NCI-H526 (cell line): ENCODE measurements at regions not wholly inside any gene's neighbourhood (a gene's known extent, or its start where the extent isn't known, plus 50 kb on each side); places are given as distances from the start of the nearest gene placed in this dataset.

Source experiments
- DNase-seq, 2 experiments: peaks; one replicate each; lab custom pipeline; 2025; lab: John Stamatoyannopoulos, UW

GRCh38 chr1:195828325-195828724, 779.9 kb downstream of the KCNT2 start:
- DNase-seq: no peak

DNA sequence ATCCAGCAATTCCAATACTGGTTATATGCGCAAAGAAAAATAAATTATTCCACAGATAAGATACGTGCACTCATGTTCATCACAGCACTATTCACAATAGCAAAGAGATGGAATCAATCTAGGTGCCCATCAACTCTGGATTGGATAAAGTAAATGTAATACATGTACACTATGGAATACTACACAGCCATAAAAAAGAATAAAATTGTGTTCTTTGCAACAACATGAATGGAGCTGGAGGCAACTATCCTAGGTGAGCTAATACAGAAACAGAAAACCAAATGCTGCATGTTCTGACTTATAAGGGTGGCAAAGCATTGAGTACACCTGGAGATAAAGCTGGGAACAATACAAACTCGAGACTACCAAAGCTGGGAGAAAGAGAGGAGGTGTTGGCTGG, 787.3 kb downstream of the KCNT2 start:
- no peak for DNase-seq

DNA sequence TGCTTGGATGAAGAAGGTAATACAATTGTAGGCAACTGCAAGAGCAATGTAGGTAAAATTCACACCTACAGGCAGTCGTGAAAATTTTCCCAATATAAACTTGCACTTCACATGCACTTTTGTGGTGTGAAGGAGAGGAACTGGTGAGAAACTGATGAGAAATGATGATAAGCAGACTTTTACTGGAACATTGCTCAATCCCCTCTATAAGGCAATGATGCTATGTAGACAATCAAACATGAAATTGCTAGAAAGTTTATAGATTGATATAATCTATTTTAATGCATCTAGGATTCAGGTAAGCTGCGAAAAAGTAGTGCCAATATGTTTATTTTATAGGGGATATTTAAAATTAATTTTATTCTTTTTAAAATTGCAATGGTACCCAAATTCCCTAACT, 802.2 kb downstream of the KCNT2 start:
- no peak for DNase-seq

DNA sequence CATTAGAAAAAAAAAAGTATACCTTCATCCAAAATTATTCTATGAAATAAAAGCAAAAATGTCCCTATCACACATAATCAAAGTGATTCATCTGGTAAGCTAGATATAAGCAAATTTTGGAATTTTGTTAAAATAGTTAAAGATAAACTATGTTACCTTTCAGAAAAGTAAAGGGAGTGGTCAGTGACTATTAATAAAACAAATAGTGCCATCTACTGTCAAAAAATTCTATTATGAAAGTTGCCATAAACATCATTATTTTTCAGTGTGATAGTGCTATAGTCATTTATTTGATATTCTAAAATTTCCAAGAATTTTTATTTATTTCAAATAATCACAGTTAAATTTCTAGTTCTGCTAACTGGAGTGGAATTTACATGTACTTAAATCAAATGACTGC, 803.7 kb downstream of the KCNT2 start:
- DNase-seq: no peak

- DNase-seq: no peak
Observed at GRCh38 chr1:195799016-195799415, 809.2 kb downstream of the KCNT2 start.

- DNase-seq: no peak
Observed at GRCh38 chr1:195794225-195794624, 814.0 kb downstream of the KCNT2 start.

DNA sequence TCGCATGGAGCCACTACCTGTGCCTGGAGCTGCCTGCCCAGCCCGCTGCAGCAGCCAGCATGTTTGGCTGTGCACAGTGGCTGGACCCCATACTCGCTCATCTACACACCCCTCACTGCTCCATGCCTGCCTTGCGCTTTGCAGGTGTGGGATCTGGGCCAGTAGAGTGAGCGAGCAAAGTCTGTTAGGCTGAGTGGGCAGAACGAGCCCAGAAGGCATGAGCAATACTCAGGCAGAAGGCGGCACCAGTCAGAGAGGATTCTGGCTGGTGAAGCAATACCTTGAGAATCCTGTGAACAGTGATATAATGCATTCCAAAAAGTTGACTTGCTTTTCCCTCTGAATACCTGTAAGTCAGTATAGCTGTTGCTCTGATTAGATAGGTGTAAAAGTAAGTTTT, 816.4 kb downstream of the KCNT2 start:
- no peak for DNase-seq

GRCh38 chr1:195790514-195791168, 817.6 kb downstream of the KCNT2 start:
- no peak for DNase-seq

DNA sequence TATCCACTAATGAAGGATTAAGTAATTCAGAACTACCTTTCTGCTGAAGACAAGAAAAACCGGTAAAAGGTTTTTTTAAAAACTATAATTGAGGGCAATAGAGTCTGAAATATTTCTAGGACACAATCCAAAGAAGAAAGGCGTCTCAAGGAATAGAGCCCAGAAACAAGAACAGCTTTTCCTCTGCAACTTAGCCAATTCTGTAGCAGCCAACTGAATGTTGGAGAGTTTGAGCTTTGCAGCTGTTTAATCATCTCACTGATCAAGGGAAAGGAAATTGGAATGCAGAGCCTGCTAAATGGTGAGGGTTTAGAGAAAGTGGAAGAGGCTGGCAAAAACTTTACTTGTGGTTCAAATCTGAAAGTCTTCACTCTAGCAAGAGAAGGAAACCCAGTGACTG, 818.9 kb downstream of the KCNT2 start:
- DNase-seq: no peak

- DNase-seq: no peak
Observed at GRCh38 chr1:195788721-195789120, 819.5 kb downstream of the KCNT2 start.

- DNase-seq: no peak
Observed at GRCh38 chr1:195785830-195786229, 822.4 kb downstream of the KCNT2 start.

GRCh38 chr1:195773931-195774330, 834.3 kb downstream of the KCNT2 start:
- no peak for DNase-seq

- no peak for DNase-seq
Observed at GRCh38 chr1:195769461-195769860, 838.8 kb downstream of the KCNT2 start.

GRCh38 chr1:195768936-195769335, 839.3 kb downstream of the KCNT2 start:
- no peak for DNase-seq

- DNase-seq: no peak
Observed at GRCh38 chr1:195768377-195768776, 839.9 kb downstream of the KCNT2 start.

DNA sequence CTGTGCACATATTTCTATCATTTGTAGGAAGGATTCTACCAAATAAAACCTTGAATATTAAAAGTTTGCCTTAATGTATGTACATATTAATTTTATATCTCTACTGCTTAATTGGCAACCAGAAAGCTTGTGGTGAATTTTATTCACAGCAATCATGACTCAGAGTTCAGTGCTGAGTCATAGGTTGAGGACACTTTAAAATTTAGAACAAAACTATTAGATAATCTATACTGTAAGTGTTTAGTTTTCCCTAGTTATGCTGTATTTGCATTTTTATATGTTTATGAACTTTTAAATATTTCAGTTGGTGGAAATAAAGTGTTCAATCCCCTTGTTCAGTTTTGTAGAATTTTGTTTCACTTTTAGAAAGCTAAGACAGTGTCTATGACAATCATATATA, 841.5 kb downstream of the KCNT2 start:
- DNase-seq: no peak

GRCh38 chr1:195765099-195765498, 843.1 kb downstream of the KCNT2 start:
- no peak for DNase-seq

DNA sequence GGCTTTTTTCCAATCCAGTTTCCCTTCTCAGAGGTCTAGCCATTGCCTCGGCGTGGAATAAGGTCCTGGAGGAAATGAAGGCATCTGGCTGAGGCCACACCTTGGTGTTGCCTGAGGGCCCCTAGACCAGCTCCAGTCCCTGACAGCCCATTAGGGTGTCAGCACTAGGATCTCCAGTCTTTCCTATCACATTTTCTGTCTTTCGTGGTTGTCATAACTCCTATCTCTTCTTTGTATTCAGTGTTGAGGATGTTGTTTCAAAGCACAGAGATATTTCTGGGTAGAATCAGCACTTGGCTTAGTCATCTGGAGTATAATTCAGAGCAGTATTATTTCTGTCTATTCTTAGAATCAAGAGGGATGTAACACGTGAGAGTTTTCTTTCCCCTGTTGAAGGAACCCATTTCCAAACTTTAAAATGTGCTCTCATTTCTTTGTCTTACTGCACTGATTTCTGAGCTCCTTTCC, 844.3 kb downstream of the KCNT2 start:
- DNase-seq: no peak

GRCh38 chr1:195763146-195763906, 844.9 kb downstream of the KCNT2 start:
- DNase-seq: no peak

DNA sequence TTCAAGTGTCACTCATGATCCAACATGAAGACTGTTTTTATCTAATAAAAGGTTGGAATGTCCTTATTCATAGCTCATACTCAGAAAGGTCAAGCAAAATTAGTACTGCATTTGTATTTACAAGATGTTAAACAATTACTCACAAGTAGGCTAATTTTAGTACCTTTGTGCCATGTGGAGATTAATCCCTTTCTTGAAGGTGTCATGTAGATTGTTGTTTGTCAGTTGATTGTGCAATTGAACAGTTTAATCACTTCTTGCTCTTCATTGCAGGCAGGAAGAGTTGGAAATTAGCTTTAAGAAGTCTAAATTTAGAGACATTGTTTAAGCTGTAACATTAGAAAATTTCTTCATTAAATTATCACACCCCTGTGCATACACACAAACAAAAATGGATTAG, 847.1 kb downstream of the KCNT2 start:
- DNase-seq: no peak

GRCh38 chr1:195756109-195756508, 852.1 kb downstream of the KCNT2 start:
- no peak for DNase-seq

DNA sequence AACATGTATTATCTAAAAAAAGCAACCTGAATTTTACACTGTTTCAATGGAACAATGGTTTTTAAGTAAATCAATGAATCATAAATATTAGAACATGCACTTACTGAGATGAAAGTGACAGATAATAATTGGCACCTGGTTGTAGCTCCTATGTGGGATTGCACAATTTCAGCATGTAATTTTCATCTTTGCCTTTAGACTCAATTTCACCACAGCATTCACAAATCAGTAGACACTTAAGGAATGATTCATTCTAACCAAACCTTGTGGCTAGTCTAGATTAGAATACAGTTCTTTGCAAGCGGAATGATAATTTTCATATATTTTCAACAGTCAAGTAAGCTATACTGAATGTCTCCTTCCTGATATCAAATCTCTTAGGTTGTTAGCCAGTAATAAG, 853.4 kb downstream of the KCNT2 start:
- DNase-seq: no peak

DNA sequence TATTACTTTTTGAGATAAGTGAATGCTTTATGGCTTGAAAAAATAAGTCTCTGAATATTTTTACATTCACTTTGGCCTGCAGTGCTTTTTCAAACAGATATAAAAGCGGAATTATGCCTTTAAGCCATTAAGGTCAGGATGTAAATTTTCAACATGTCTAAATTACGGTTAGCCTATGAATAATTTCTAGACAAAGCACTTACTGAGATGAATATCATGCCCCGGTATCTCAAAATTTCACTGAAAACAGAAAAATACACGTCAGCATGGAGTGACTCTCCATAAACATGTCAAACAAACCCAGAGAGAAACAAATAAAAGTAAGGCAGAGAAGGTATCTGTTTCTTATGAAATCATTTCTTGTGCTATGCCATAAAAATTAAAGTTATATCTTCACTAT, 853.9 kb downstream of the KCNT2 start:
- no peak for DNase-seq

GRCh38 chr1:195748969-195749368, 859.3 kb downstream of the KCNT2 start:
- no peak for DNase-seq
